ENCODE measurements at regions not wholly inside any gene's neighbourhood (a gene's known extent, or its start where the extent isn't known, plus 50 kb on each side); places are given as distances from the start of the nearest gene placed in this dataset.
A peak's percentile ranks its signal among the peaks of the same experiment; 100 is the strongest.

GRCh38 chr6:26214803-26215584, 127.8 kb downstream of the HFE start:
- Histone ChIP-seq H3K23ac (ENCODE audit: low read length) (no peak overlapping the region), H4K12ac (ENCODE audit: low read depth, low read length) (no peak overlapping the region), H3K27me3 (ENCODE audit: insufficient read depth, low read length) (no peaks in the 10 kb centered on the region)

GRCh38 chr6:26215585-26216358, 128.5 kb downstream of the HFE start:
- no peak overlapping the region for H2AFZ ChIP-seq (ENCODE audit: insufficient read depth, low read length, poor library complexity)
- peak overlapping the region; percentile 18 for H4K8ac ChIP-seq (ENCODE audit: low read depth, low read length)
- no peaks in the 10 kb centered on the region for H3K36me3 ChIP-seq (ENCODE audit: control insufficient read depth in 1 of 2, insufficient read depth in 2 of 2, low read length in 2 of 2)
- H4K91ac ChIP-seq (ENCODE audit: low read depth, low read length) = no peak overlapping the region
- peak overlapping the region; percentile 69 for H3K4me3 ChIP-seq (ENCODE audit: low read depth, low read length)
- no peak overlapping the region for H2BK120ac ChIP-seq (ENCODE audit: insufficient read depth, low read length, poor library complexity)
- no peak overlapping the region for H3K18ac ChIP-seq (ENCODE audit: low read length)
- peaks cover 12% of the 10 kb centered on the region for H3K79me1 ChIP-seq (ENCODE audit: low read length)
- H3K4me1 ChIP-seq (ENCODE audit: control insufficient read depth in 1 of 2, insufficient read depth in 2 of 2, low read length in 2 of 2) = peaks cover 2 to 12% of the 10 kb centered on the region in 2 experiments
- H3K14ac ChIP-seq (ENCODE audit: low read length) = no peak overlapping the region
- peak overlapping the region; percentile 39 for H3K27ac ChIP-seq (ENCODE audit: low read depth, low read length)
- H2BK5ac ChIP-seq (ENCODE audit: low read depth, low read length, poor library complexity) = peak overlapping the region; percentile 10
- H3K4ac ChIP-seq (ENCODE audit: low read depth, low read length) = no peak overlapping the region
- H3K79me2 ChIP-seq (ENCODE audit: control insufficient read depth, insufficient read depth, low read length, poor library complexity) = no peaks in the 10 kb centered on the region
- H3K9me3 ChIP-seq (ENCODE audit: insufficient read depth, low read depth, low read length) = no peaks in the 10 kb centered on the region
- no CpG with 5 or more reads among the region's 31 CpGs for WGBS (ENCODE audit: extremely low coverage, insufficient coverage, insufficient read length)
- no peak overlapping the region for H3K23ac ChIP-seq (ENCODE audit: low read length)
- peak overlapping the region; percentile 76 for H3K9ac ChIP-seq (ENCODE audit: low read length)
- H2BK12ac ChIP-seq (ENCODE audit: low read length) = no peak overlapping the region
- no peak overlapping the region for H2AK5ac ChIP-seq (ENCODE audit: low read length)
- peak overlapping the region; percentile 95 for H3K4me2 ChIP-seq (ENCODE audit: low read length)
- no peaks in the 10 kb centered on the region for H3K27me3 ChIP-seq (ENCODE audit: insufficient read depth, low read length)
- H4K12ac ChIP-seq (ENCODE audit: low read depth, low read length) = no peak overlapping the region
- peak in 1 of 2 donors; percentile 48 for DNase-seq

More at GRCh38 chr6:26214803-26215584, 127.8 kb downstream of the HFE start:
- Histone ChIP-seq H3K4me3 (ENCODE audit: low read depth, low read length) (peak overlapping the region; percentile 42), H3K9me3 (ENCODE audit: insufficient read depth, low read depth, low read length) (no peaks in the 10 kb centered on the region), H3K36me3 (ENCODE audit: control insufficient read depth in 1 of 2, insufficient read depth in 2 of 2, low read length in 2 of 2) (no peaks in the 10 kb centered on the region), H3K79me1 (ENCODE audit: low read length) (peaks cover 12% of the 10 kb centered on the region), H2AK5ac (ENCODE audit: low read length) (no peak overlapping the region), H2AFZ (ENCODE audit: insufficient read depth, low read length, poor library complexity) (no peak overlapping the region), H3K14ac (ENCODE audit: low read length) (no peak overlapping the region), H3K4me2 (ENCODE audit: low read length) (peak overlapping the region; percentile 95), H3K79me2 (ENCODE audit: control insufficient read depth, insufficient read depth, low read length, poor library complexity) (no peaks in the 10 kb centered on the region), H2BK120ac (ENCODE audit: insufficient read depth, low read length, poor library complexity) (no peak overlapping the region), H2BK5ac (ENCODE audit: low read depth, low read length, poor library complexity) (no peak overlapping the region), H3K4ac (ENCODE audit: low read depth, low read length) (no peak overlapping the region), H2BK12ac (ENCODE audit: low read length) (no peak overlapping the region), H3K18ac (ENCODE audit: low read length) (no peak overlapping the region), H4K8ac (ENCODE audit: low read depth, low read length) (no peak overlapping the region), H3K4me1 (ENCODE audit: control insufficient read depth in 1 of 2, insufficient read depth in 2 of 2, low read length in 2 of 2) (peaks cover 2 to 10% of the 10 kb centered on the region in 2 experiments), H3K27ac (ENCODE audit: low read depth, low read length) (peak overlapping the region; percentile 39), H4K91ac (ENCODE audit: low read depth, low read length) (no peak overlapping the region), H3K9ac (ENCODE audit: low read length) (no peak overlapping the region)
- no peak for DNase-seq
- no CpG with 5 or more reads among the region's 32 CpGs for WGBS (ENCODE audit: extremely low coverage, insufficient coverage, insufficient read length)

- H3K79me2 ChIP-seq (ENCODE audit: control insufficient read depth, insufficient read depth, low read length, poor library complexity) = no peaks in the 10 kb centered on the region
- no peak overlapping the region for H2BK12ac ChIP-seq (ENCODE audit: low read length)
- peak overlapping the region; percentile 69 for H3K4me3 ChIP-seq (ENCODE audit: low read depth, low read length)
- H3K14ac ChIP-seq (ENCODE audit: low read length) = no peak overlapping the region
- H3K4me2 ChIP-seq (ENCODE audit: low read length) = peak overlapping the region; percentile 95
- H3K79me1 ChIP-seq (ENCODE audit: low read length) = peaks cover 12% of the 10 kb centered on the region
- H3K27me3 ChIP-seq (ENCODE audit: insufficient read depth, low read length) = no peaks in the 10 kb centered on the region
- H4K8ac ChIP-seq (ENCODE audit: low read depth, low read length) = no peak overlapping the region
- H3K9ac ChIP-seq (ENCODE audit: low read length) = peak overlapping the region; percentile 76
- no peak overlapping the region for H2BK5ac ChIP-seq (ENCODE audit: low read depth, low read length, poor library complexity)
- no peak overlapping the region for H2AK5ac ChIP-seq (ENCODE audit: low read length)
- no peak overlapping the region for H3K23ac ChIP-seq (ENCODE audit: low read length)
- no peak overlapping the region for H4K91ac ChIP-seq (ENCODE audit: low read depth, low read length)
- no peaks in the 10 kb centered on the region for H3K36me3 ChIP-seq (ENCODE audit: control insufficient read depth in 1 of 2, insufficient read depth in 2 of 2, low read length in 2 of 2)
- H2AFZ ChIP-seq (ENCODE audit: insufficient read depth, low read length, poor library complexity) = no peak overlapping the region
- no CpG with 5 or more reads among the region's 22 CpGs for WGBS (ENCODE audit: extremely low coverage, insufficient coverage, insufficient read length)
- peaks cover 2 to 12% of the 10 kb centered on the region in 2 experiments for H3K4me1 ChIP-seq (ENCODE audit: control insufficient read depth in 1 of 2, insufficient read depth in 2 of 2, low read length in 2 of 2)
- no peak overlapping the region for H4K12ac ChIP-seq (ENCODE audit: low read depth, low read length)
- H3K4ac ChIP-seq (ENCODE audit: low read depth, low read length) = no peak overlapping the region
- H3K9me3 ChIP-seq (ENCODE audit: insufficient read depth, low read depth, low read length) = no peaks in the 10 kb centered on the region
- no peak overlapping the region for H3K18ac ChIP-seq (ENCODE audit: low read length)
- DNase-seq = peak; percentile 77 to 100
- H3K27ac ChIP-seq (ENCODE audit: low read depth, low read length) = peak overlapping the region; percentile 39
- no peak overlapping the region for H2BK120ac ChIP-seq (ENCODE audit: insufficient read depth, low read length, poor library complexity)
Measured at GRCh38 chr6:26216359-26216885, 129.2 kb downstream of the HFE start.

- Histone ChIP-seq H3K27me3 (ENCODE audit: insufficient read depth, low read length) (no peaks in the 10 kb centered on the region), H3K18ac (ENCODE audit: low read length) (peak overlapping the region; percentile 43), H2BK12ac (ENCODE audit: low read length) (no peak overlapping the region), H3K4me2 (ENCODE audit: low read length) (peak overlapping the region; percentile 49), H3K9ac (ENCODE audit: low read length) (peak overlapping the region; percentile 35), H3K27ac (ENCODE audit: low read depth, low read length) (peak overlapping the region; percentile 88), H3K14ac (ENCODE audit: low read length) (peak overlapping the region; percentile 51), H3K36me3 (ENCODE audit: control insufficient read depth in 1 of 2, insufficient read depth in 2 of 2, low read length in 2 of 2) (no peaks in the 10 kb centered on the region), H3K4me1 (ENCODE audit: control insufficient read depth in 1 of 2, insufficient read depth in 2 of 2, low read length in 2 of 2) (peaks cover 2 to 12% of the 10 kb centered on the region in 2 experiments), H4K8ac (ENCODE audit: low read depth, low read length) (peak overlapping the region; percentile 30), H3K4ac (ENCODE audit: low read depth, low read length) (no peak overlapping the region), H2AFZ (ENCODE audit: insufficient read depth, low read length, poor library complexity) (no peak overlapping the region), H3K9me3 (ENCODE audit: insufficient read depth, low read depth, low read length) (no peaks in the 10 kb centered on the region), H3K4me3 (ENCODE audit: low read depth, low read length) (peak overlapping the region; percentile 68), H2BK5ac (ENCODE audit: low read depth, low read length, poor library complexity) (peak overlapping the region; percentile 5), H3K79me1 (ENCODE audit: low read length) (peaks cover 12% of the 10 kb centered on the region), H4K91ac (ENCODE audit: low read depth, low read length) (peak overlapping the region; percentile 26), H3K79me2 (ENCODE audit: control insufficient read depth, insufficient read depth, low read length, poor library complexity) (no peaks in the 10 kb centered on the region), H2BK120ac (ENCODE audit: insufficient read depth, low read length, poor library complexity) (no peak overlapping the region), H2AK5ac (ENCODE audit: low read length) (no peak overlapping the region), H4K12ac (ENCODE audit: low read depth, low read length) (peak overlapping the region; percentile 47), H3K23ac (ENCODE audit: low read length) (no peak overlapping the region)
- DNase-seq = peak; percentile 95 to 96
- no CpG with 5 or more reads among the region's 44 CpGs for WGBS (ENCODE audit: extremely low coverage, insufficient coverage, insufficient read length)
Measured at GRCh38 chr6:26216886-26217713, 129.9 kb downstream of the HFE start.
